Aorta (tissue), 5 donors: ENCODE measurements at regions not wholly inside any gene's neighbourhood (a gene's known extent, or its start where the extent isn't known, plus 50 kb on each side); places are given as distances from the start of the nearest gene placed in this dataset.

Experiments used
- ATAC-seq: fragments of 200-7000 bp; cut with Tn5 transposase; one replicate; pipeline ENCODE4 v1.9.1; 2022; ENCODE audit warnings: moderate library complexity; ENCODE audit not compliant: low FRiP score
- DNase-seq, 2 donors: peaks; one replicate each; pipeline ENCODE4 v3.0.0-alpha.2; 2020
- H3K27ac ChIP-seq, 2 donors: one replicate each; pipeline ENCODE4 v1.5.1; 2013; ENCODE audit warnings: low read length in 2 of 2, mild to moderate bottlenecking in 2 of 2, moderate library complexity in 2 of 2, control low read depth in 1 of 2, inconsistent platforms in 1 of 2, low read depth in 1 of 2
- H3K27me3 ChIP-seq, 2 donors: one replicate each; pipeline ENCODE4 v1.6.1; 2013; ENCODE audit warnings: control low read depth in 1 of 2, low read length in 1 of 2, mild to moderate bottlenecking in 1 of 2, moderate library complexity in 1 of 2; ENCODE audit not compliant: insufficient read depth in 2 of 2, control insufficient read depth in 1 of 2
- H3K36me3 ChIP-seq, 2 donors: one replicate each; pipeline ENCODE4 v1.6.1; 2013; ENCODE audit warnings: control low read depth in 1 of 2, low read length in 1 of 2, mild to moderate bottlenecking in 1 of 2; ENCODE audit not compliant: insufficient read depth in 2 of 2, control insufficient read depth in 1 of 2
- H3K4me1 ChIP-seq, 2 donors: one replicate each; pipeline ENCODE4 v1.6.1; 2013; ENCODE audit warnings: low read length in 2 of 2, control low read depth in 1 of 2, mild to moderate bottlenecking in 1 of 2, moderate library complexity in 1 of 2; ENCODE audit not compliant: insufficient read depth in 2 of 2, control insufficient read depth in 1 of 2
- H3K4me3 ChIP-seq, 2 donors: one replicate each; pipeline ENCODE4 v1.5.1; 2013; ENCODE audit warnings: low read length in 2 of 2, control low read depth in 1 of 2, mild to moderate bottlenecking in 1 of 2
- H3K9me3 ChIP-seq: one replicate; pipeline ENCODE4 v1.6.1; 2013; ENCODE audit warnings: mild to moderate bottlenecking, low read length; ENCODE audit not compliant: control insufficient read depth
- WGBS, 2 donors: extraction: QIAGEN DNeasy Blood & Tissue Kit; methylation state at CpG; one replicate each; pipeline ENCODE4 v1.1.7; 2013; 5-methylcytosine and 5-hydroxymethylcytosine counted together
- intact Hi-C, 2 donors: fragments of 100-400 bp; cut with DNase I; formaldehyde crosslinking; loops; one replicate each; pipeline versions ENCODE4 v1.14.2 to v1.15.0; 2022
- donor health status: healthy with polysubstance abuse.
- donor health status: Bipolar disorder and iron deficiency.
- donor health status: DM: no; HTN: no; CAD: no.
- donor health status: DM: no; HTN: no; CAD: no.
- donor health status: DM: yes; HTN: yes; CAD: no.

DNA sequence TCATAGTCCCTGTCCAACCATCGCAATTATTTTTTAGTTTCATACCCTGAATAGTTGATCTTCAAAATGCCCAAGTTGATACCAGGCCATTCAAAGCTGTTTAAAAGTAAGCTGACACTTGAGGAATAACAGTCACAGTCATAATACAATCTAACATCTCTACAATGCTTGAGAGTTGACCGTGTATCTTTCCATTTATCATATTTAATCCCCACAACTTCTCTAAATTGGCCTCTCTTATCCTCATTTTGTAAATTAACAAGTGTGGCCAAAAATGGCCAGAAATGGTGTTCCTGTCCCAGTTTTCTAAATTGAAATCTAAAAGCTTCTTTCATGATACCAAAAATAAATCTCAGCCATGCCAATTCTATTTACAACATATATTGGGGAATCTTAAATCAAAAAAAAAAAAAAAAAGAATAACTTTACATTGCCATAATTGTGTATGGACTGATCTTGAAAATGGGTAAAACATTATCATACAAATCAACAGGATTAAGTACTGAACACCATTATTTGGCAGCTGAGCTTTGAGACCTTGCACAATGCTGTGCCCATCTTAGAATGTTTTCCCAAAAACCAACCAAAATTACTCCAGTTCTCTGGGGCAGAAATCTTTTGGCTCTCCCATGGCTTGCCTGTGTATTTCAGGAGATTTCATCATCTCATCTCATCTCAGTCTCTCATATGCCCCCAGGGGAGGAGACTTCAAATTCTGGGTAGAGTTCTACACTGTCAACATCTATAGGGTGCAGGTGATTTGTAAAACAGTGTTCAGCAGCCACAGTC is 448.7 kb upstream of the JARID2 start:
- Histone ChIP-seq H3K27me3 (no peaks in the 10 kb centered on the region), H3K36me3 (no peaks in the 10 kb centered on the region), H3K27ac (no peak overlapping the region), H3K4me1 (no peaks in the 10 kb centered on the region), H3K9me3 (no peaks in the 10 kb centered on the region), H3K4me3 (no peak overlapping the region)
- DNase-seq (no peak), ATAC-seq (no peak)
- WGBS, 2 donors = 81 to 85% methylated on average over 2 of the region's 2 CpGs
- intact Hi-C loops = no loop called here

- Histone ChIP-seq H3K4me3 (no peak overlapping the region), H3K27ac (no peak overlapping the region), H3K9me3 (no peaks in the 10 kb centered on the region), H3K36me3 (no peaks in the 10 kb centered on the region), H3K4me1 (no peaks in the 10 kb centered on the region), H3K27me3 (no peaks in the 10 kb centered on the region)
- no peak for ATAC-seq
- DNase-seq = no peak
- intact Hi-C loops = no loop called here
Measured at GRCh38 chr6:14797875-14798593, 447.8 kb upstream of the JARID2 start.

- Histone ChIP-seq H3K36me3 (no peaks in the 10 kb centered on the region), H3K4me3 (no peak overlapping the region), H3K4me1 (no peaks in the 10 kb centered on the region), H3K27me3 (no peaks in the 10 kb centered on the region), H3K9me3 (no peaks in the 10 kb centered on the region), H3K27ac (no peak overlapping the region)
- intact Hi-C loops = no loop called here
- 90% methylated on average over 4 of the region's 4 CpGs for WGBS, 2 donors
- DNase-seq (no peak), ATAC-seq (no peak)
Measured at GRCh38 chr6:14798594-14798982, 447.3 kb upstream of the JARID2 start.

DNA sequence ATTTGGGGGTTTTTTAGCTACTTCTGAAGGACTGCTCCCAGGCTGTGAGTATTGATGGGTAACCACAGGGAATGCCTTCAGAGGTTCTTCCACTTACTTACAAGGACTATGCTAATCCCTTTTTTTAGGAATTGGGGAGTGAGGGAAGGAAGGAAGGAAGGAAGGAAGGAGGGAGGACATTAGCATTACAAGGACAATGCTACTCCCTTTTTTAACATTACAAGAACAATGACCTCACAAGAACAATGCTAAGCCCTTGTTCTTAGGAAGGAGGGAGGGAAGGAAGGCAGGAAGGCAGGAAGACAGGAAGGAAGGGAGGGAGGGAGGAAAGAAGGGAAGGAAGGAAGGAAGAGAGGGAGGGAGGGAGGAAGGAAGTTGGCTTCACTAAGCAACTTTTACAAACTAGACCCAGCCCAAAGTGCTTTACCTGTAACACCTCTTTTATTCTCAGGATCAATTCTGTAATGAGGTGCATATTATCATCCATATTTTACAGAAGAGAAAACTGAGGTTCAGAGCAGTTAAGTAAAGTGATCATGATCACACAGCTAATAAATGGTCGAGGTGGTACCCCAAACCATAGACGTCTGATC is 446.8 kb upstream of the JARID2 start:
- H3K4me1 ChIP-seq = no peaks in the 10 kb centered on the region
- H3K4me3 ChIP-seq = no peak overlapping the region
- no peaks in the 10 kb centered on the region for H3K27me3 ChIP-seq
- no peaks in the 10 kb centered on the region for H3K36me3 ChIP-seq
- H3K9me3 ChIP-seq = no peaks in the 10 kb centered on the region
- intact Hi-C loops = no loop called here
- no peak overlapping the region for H3K27ac ChIP-seq
- DNase-seq = no peak
- WGBS, 2 donors = 94 to 95% methylated on average over 2 of the region's 2 CpGs
- no peak for ATAC-seq

DNA sequence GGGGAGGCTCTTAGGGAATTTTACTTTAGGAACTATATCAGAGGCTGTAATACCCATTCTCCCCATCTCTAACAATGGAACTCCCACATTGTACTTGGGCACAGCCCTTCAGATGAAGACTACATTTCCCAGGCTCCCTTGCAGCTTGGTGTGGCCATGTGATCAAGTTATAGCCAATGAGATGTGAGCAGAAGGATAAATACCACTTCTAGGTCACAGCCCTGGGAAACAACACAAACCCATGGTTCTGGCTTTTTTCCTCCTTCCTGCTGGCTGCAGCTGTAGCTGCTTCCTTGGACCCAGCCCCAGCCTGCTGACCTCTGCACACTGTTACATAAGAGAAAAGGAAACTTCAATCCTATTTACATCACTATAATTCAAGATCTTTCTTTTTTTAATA is 445.9 kb upstream of the JARID2 start:
- no peaks in the 10 kb centered on the region for H3K36me3 ChIP-seq
- DNase-seq (peak in 1 of 2 donors; percentile 74), ATAC-seq (peak; percentile 83)
- intact Hi-C loops = no loop called here
- H3K4me1 ChIP-seq = no peaks in the 10 kb centered on the region
- H3K27ac ChIP-seq = no peak overlapping the region
- no peaks in the 10 kb centered on the region for H3K27me3 ChIP-seq
- no peak overlapping the region for H3K4me3 ChIP-seq
- no peaks in the 10 kb centered on the region for H3K9me3 ChIP-seq

DNA sequence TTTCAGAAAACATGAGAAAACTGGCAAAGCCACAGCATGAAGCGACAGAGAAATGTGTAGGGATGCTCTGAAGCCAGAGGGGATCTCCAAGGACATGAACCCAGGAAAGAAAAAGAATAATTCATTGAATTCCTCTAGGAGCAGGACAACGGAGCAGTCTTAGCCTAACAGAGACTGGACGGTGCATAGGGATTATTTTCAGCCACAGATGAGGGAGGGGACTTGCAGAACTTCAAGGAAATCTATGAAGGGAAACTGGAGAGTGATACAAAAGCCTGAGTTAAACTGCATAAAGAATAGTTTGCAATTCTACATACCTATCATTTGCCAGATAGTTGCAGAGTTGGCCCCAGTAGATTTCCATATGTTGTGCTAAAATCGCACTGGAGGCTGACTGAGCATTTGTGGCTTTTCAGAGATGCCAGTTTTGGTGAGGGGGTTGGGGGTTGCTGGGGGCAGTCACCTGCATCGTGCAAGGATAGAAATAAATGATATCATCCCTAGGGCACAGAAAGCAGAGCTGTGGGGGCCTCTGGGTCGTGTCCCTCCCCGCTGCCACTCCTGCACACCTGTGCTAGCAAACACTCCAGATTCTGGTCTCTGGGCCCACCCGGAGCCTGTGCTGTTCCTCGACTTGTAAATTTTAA is 443.2 kb upstream of the JARID2 start:
- Histone ChIP-seq H3K27ac (no peak overlapping the region), H3K36me3 (no peaks in the 10 kb centered on the region), H3K4me3 (no peak overlapping the region), H3K9me3 (no peaks in the 10 kb centered on the region), H3K4me1 (no peaks in the 10 kb centered on the region), H3K27me3 (no peaks in the 10 kb centered on the region)
- no peak for ATAC-seq
- intact Hi-C loops = no loop called here
- 86 to 90% methylated on average over 9 of the region's 9 CpGs for WGBS, 2 donors
- no peak for DNase-seq

DNA sequence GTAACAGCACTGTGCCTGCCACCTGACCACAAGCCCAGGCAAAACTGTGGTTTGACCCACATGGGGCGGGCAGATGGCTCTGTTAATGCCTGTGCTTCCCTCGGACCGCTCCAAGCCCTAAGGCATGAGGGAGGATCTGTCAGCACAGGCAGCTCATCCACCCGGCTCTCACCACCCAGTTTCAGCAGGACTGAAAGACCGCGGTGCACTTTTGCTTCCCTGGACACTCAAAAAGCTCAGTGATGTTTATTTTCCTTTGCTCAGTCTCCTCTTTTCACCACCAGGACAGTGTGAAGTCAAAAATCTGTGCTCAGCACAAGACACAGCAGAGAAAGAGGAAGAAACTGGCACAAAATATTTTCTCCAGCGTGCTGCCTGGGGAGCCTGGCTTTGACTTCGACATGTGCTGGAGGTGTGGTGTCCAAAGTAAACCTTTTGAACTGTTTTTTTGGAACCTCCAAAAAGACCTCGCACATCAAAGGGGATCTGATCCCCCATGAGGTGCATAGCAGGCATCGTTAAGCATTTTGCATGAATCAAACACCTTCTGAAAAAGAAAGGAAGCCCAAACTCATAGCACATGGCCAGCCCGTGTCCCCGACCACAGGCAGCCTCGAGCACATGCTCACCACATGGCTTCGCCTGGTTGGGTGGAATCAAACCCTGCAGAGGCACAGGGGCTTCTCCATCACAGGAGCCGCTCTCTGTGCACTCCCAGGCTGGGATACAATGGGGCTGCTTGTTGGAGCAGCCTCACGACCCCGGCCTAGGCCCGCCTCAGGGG is 441.7 kb upstream of the JARID2 start:
- no peak for DNase-seq
- no peak overlapping the region for H3K27ac ChIP-seq
- intact Hi-C loops = no loop called here
- no peak overlapping the region for H3K4me3 ChIP-seq
- H3K36me3 ChIP-seq = no peaks in the 10 kb centered on the region
- no peaks in the 10 kb centered on the region for H3K27me3 ChIP-seq
- ATAC-seq = peak; percentile 32
- no peaks in the 10 kb centered on the region for H3K4me1 ChIP-seq
- 60 to 65% methylated on average over 18 of the region's 18 CpGs for WGBS, 2 donors
- no peaks in the 10 kb centered on the region for H3K9me3 ChIP-seq

GRCh38 chr6:14804785-14805210 is 441.1 kb upstream of the JARID2 start:
- ATAC-seq (no peak), DNase-seq (peak; percentile 77 to 87)
- no peaks in the 10 kb centered on the region for H3K27me3 ChIP-seq
- no peaks in the 10 kb centered on the region for H3K36me3 ChIP-seq
- no peak overlapping the region for H3K27ac ChIP-seq
- H3K4me1 ChIP-seq = no peaks in the 10 kb centered on the region
- WGBS, 2 donors = 8 to 12% methylated on average over 10 of the region's 10 CpGs
- no peak overlapping the region for H3K4me3 ChIP-seq
- no peaks in the 10 kb centered on the region for H3K9me3 ChIP-seq
- intact Hi-C loops = no loop called here
